Breast epithelium (tissue), 4 donors: ENCODE measurements at regions not wholly inside any gene's neighbourhood (a gene's known extent, or its start where the extent isn't known, plus 50 kb on each side); places are given as distances from the start of the nearest gene placed in this dataset.

ENCODE experiments used
- DNase-seq, 2 donors: peaks; one replicate each; pipeline ENCODE4 v3.0.0-alpha.2; 2019; ENCODE audit warnings: low spot score in 2 of 2
- H3K27ac ChIP-seq, 2 donors: fragments of 200-600 bp; sonication (generic) in 1 of 2; one replicate each; pipeline ENCODE4 v1.5.1; 2016 to 2019; ENCODE audit warnings: mild to moderate bottlenecking in 1 of 2
- H3K27me3 ChIP-seq, 2 donors: fragments of 200-600 bp; sonication (generic) in 1 of 2; one replicate each; pipeline versions ENCODE4 v1.5.1 to v1.6.0; 2017 to 2019; ENCODE audit warnings: control low read depth in 1 of 2, mild to moderate bottlenecking in 1 of 2
- H3K36me3 ChIP-seq: fragments of 200-600 bp; one replicate; pipeline ENCODE4 v1.5.1; 2019
- H3K4me1 ChIP-seq, 2 donors: fragments of 200-600 bp; sonication (generic); one replicate each; pipeline ENCODE4 v1.5.1; 2016 to 2019; ENCODE audit warnings: control low read depth in 1 of 2
- H3K4me3 ChIP-seq, 3 donors: fragments of 200-600 bp; sonication (generic); 1 replicate in 2 of 3; 2 replicates in 1 of 3; pipeline ENCODE4 v1.5.1; 2016 to 2019; ENCODE audit warnings: mild to moderate bottlenecking in 3 of 3, moderate library complexity in 2 of 3
- H3K9me3 ChIP-seq, 2 donors: fragments of 200-600 bp; sonication (generic) in 1 of 2; one replicate each; pipeline ENCODE4 v1.5.1; 2016 to 2019; ENCODE audit warnings: control low read depth in 1 of 2
- CTCF ChIP-seq, 3 donors: fragments of 450-650 bp; IDR thresholded peaks; one replicate each; pipeline ENCODE4 v1.5.1; 2016 to 2017; ENCODE audit warnings: antibody characterized with exemption in 3 of 3, mild to moderate bottlenecking in 3 of 3, moderate library complexity in 3 of 3
- POLR2A ChIP-seq: fragments of 450-650 bp; IDR thresholded peaks from one replicate; pipeline ENCODE4 v1.6.1; 2016; ENCODE audit warnings: antibody characterized with exemption, mild to moderate bottlenecking, moderate library complexity
- POLR2AphosphoS5 ChIP-seq, 3 donors: sonication (generic); formaldehyde crosslinking; IDR thresholded peaks; one replicate each; pipeline ENCODE4 v1.6.1; 2017; ENCODE audit warnings: antibody characterized with exemption in 3 of 3
- intact Hi-C: fragments of 100-400 bp; cut with DNase I; formaldehyde crosslinking; loops from one replicate; pipeline ENCODE4 v1.15.1; 2023; ENCODE audit warnings: low total_unique reads

GRCh38 chr11:123247496-123247799 lies 52.4 kb upstream of the CLMP start:
- Histone ChIP-seq H3K4me1 (no peaks in the 10 kb centered on the region), H3K27ac (no peak overlapping the region), H3K36me3 (no peaks in the 10 kb centered on the region), H3K4me3 (no peak overlapping the region), H3K27me3 (no peaks in the 10 kb centered on the region), H3K9me3 (no peaks in the 10 kb centered on the region)
- TF ChIP-seq CTCF (IDR thresholded peaks at IDR 0.05) (peak in 1 of 3 donors; percentile 5), POLR2A (no peak)
- no peak for DNase-seq
- intact Hi-C loops = no loop called here

- Histone ChIP-seq H3K4me1 (no peaks in the 10 kb centered on the region), H3K27ac (no peak overlapping the region)
- TF ChIP-seq POLR2A (no peak), CTCF (IDR thresholded peaks at IDR 0.05) (peak; percentile 89 to 94 (median 90)), POLR2AphosphoS5 (IDR thresholded peaks at IDR 0.05) (no peak)
These were observed 51.9 kb upstream of the CLMP start for GRCh38 chr11:123246749-123247495.

GRCh38 chr11:123245567-123245966 lies 50.5 kb upstream of the CLMP start:
- H3K4me1 ChIP-seq = no peaks in the 10 kb centered on the region
- no peak for DNase-seq
- TF ChIP-seq CTCF (IDR thresholded peaks at IDR 0.05) = no peak
- no peak for TF ChIP-seq POLR2A
- no peak for TF ChIP-seq POLR2AphosphoS5 (IDR thresholded peaks at IDR 0.05)
- no peak overlapping the region for H3K4me3 ChIP-seq
- no peaks in the 10 kb centered on the region for H3K9me3 ChIP-seq
- intact Hi-C loops = no loop called here
- H3K27me3 ChIP-seq = no peaks in the 10 kb centered on the region
- no peaks in the 10 kb centered on the region for H3K36me3 ChIP-seq
- no peak overlapping the region for H3K27ac ChIP-seq

More at GRCh38 chr11:123246749-123247495, 51.9 kb upstream of the CLMP start:
- no peaks in the 10 kb centered on the region for H3K36me3 ChIP-seq
- peak; percentile 69 to 79 for DNase-seq
- H3K9me3 ChIP-seq = no peaks in the 10 kb centered on the region
- no peak overlapping the region for H3K4me3 ChIP-seq
- intact Hi-C loops = no loop called here
- no peaks in the 10 kb centered on the region for H3K27me3 ChIP-seq
